ENCODE measurements at regions not wholly inside any gene's neighbourhood (a gene's known extent, or its start where the extent isn't known, plus 50 kb on each side); places are given as distances from the start of the nearest gene placed in this dataset.
"Not testable (repeated sequence)": the region's sequence is repeated elsewhere in the genome, so short reads cannot be mapped to it uniquely, and the experiment has no call there.

- no peak for DNase-seq
Measured at GRCh38 chr11:90705661-90706060, 482.8 kb upstream of the CHORDC1 start.

GRCh38 chr11:90704510-90704909 is 481.7 kb upstream of the CHORDC1 start:
- no peak for DNase-seq

GRCh38 chr11:90701716-90702115 is 478.9 kb upstream of the CHORDC1 start:
- DNase-seq: no peak

GRCh38 chr11:90700789-90701439 is 478.1 kb upstream of the CHORDC1 start:
- no peak for DNase-seq

GRCh38 chr11:90699791-90700400 is 477.0 kb upstream of the CHORDC1 start:
- no peak for DNase-seq

GRCh38 chr11:90698238-90698637 is 475.4 kb upstream of the CHORDC1 start:
- no peak for DNase-seq

GRCh38 chr11:90675496-90675895 is 452.6 kb upstream of the CHORDC1 start:
- DNase-seq: not testable (repeated sequence)

GRCh38 chr11:90669094-90669493 is 446.2 kb upstream of the CHORDC1 start:
- no peak for DNase-seq

GRCh38 chr11:90668502-90668901 is 445.7 kb upstream of the CHORDC1 start:
- no peak for DNase-seq

GRCh38 chr11:90661233-90661632 is 438.4 kb upstream of the CHORDC1 start:
- DNase-seq: no peak

- no peak for DNase-seq
Measured at GRCh38 chr11:90656171-90656570, 433.3 kb upstream of the CHORDC1 start.

- DNase-seq: no peak
Measured at GRCh38 chr11:90650153-90650552, 427.3 kb upstream of the CHORDC1 start.

GRCh38 chr11:90646706-90647105 is 423.9 kb upstream of the CHORDC1 start:
- no peak for DNase-seq

GRCh38 chr11:90646266-90646665 is 423.4 kb upstream of the CHORDC1 start:
- DNase-seq: no peak

GRCh38 chr11:90639461-90639993 is 416.7 kb upstream of the CHORDC1 start:
- no peak for DNase-seq

- DNase-seq: no peak
Measured at GRCh38 chr11:90635886-90636285, 413.0 kb upstream of the CHORDC1 start.

- no peak for DNase-seq
Measured at GRCh38 chr11:90635151-90635550, 412.3 kb upstream of the CHORDC1 start.

GRCh38 chr11:90630176-90630575 is 407.3 kb upstream of the CHORDC1 start:
- DNase-seq: no peak

GRCh38 chr11:90629229-90629806 is 406.5 kb upstream of the CHORDC1 start:
- DNase-seq: no peak

- DNase-seq: no peak
Measured at GRCh38 chr11:90614318-90614717, 391.5 kb upstream of the CHORDC1 start.

GRCh38 chr11:90613037-90613436 is 390.2 kb upstream of the CHORDC1 start:
- not testable (repeated sequence) for DNase-seq

- no peak for DNase-seq
Measured at GRCh38 chr11:90606721-90607120, 383.9 kb upstream of the CHORDC1 start.

- no peak for DNase-seq
Measured at GRCh38 chr11:90601261-90601660, 378.4 kb upstream of the CHORDC1 start.

GRCh38 chr11:90594658-90595057 is 371.8 kb upstream of the CHORDC1 start:
- DNase-seq: no peak

Data from NCI-H1092 treated with DMSO at 0.1 percent for 48 hours (cell line).